Keratinocyte (primary cell): ENCODE measurements at regions not wholly inside any gene's neighbourhood (a gene's known extent, or its start where the extent isn't known, plus 50 kb on each side); places are given as distances from the start of the nearest gene placed in this dataset.

Experiments
- CTCF ChIP-seq, 3 experiments: IDR thresholded peaks in 1 of 3; conservative IDR thresholded peaks in 1 of 3; optimal IDR thresholded peaks in 1 of 3; 2 replicates in 2 of 3; 3 replicates in 1 of 3; pipeline versions ENCODE3 to v1.5.1; 2011; ENCODE audit warnings: low read length in 3 of 3, mild to moderate bottlenecking in 3 of 3, moderate library complexity in 2 of 3, control low read depth in 1 of 3, inconsistent platforms in 1 of 3; ENCODE audit not compliant: insufficient read depth in 2 of 3; ENCODE audit errors: extremely low read depth in 1 of 3
- EZH2 ChIP-seq: IDR thresholded peaks from one replicate; pipeline ENCODE4 v1.6.1; 2012; ENCODE audit warnings: inconsistent platforms, mild to moderate bottlenecking, low read length, moderate library complexity

GRCh38 chr5:34496701-34497469 is 159.2 kb upstream of the RAI14 start:
- TF ChIP-seq CTCF (optimal IDR thresholded peaks at IDR 0.05 in 1 of 3, IDR thresholded peaks at IDR 0.05 in 1 of 3, conservative IDR thresholded peaks at IDR 0.05 in 1 of 3; ENCODE audit: extremely low read depth in 1 of 3, insufficient read depth in 2 of 3, low read length in 3 of 3) = no peak
- no peak for TF ChIP-seq EZH2
